Adipocyte (in vitro differentiated cells): ENCODE measurements at regions not wholly inside any gene's neighbourhood (a gene's known extent, or its start where the extent isn't known, plus 50 kb on each side); places are given as distances from the start of the nearest gene placed in this dataset.
"Not testable (repeated sequence)": the region's sequence is repeated elsewhere in the genome, so short reads cannot be mapped to it uniquely, and the experiment has no call there.

ENCODE experiments used
- DNase-seq: peaks from one replicate; pipeline ENCODE4 v3.0.0-alpha.2; 2015; ENCODE audit warnings: low read depth
- H3K27me3 ChIP-seq: replicated peaks from 2 replicates; pipeline ENCODE4 v1.7.0; 2013; ENCODE audit warnings: mild to moderate bottlenecking, low read length, moderate library complexity; ENCODE audit not compliant: control insufficient read depth, insufficient read depth
- H3K36me3 ChIP-seq: 2 replicates; pipeline ENCODE4 v1.7.0; 2013; ENCODE audit warnings: low read length, mild to moderate bottlenecking, moderate library complexity; ENCODE audit not compliant: control insufficient read depth, insufficient read depth, severe bottlenecking
- H3K4me1 ChIP-seq: 2 replicates; pipeline ENCODE4 v1.7.0; 2013; ENCODE audit warnings: mild to moderate bottlenecking, low read length, moderate library complexity; ENCODE audit not compliant: control insufficient read depth, insufficient read depth
- H3K4me3 ChIP-seq: 2 replicates; pipeline ENCODE4 v1.7.0; 2013; ENCODE audit warnings: mild to moderate bottlenecking, low read length, moderate library complexity
- H3K9ac ChIP-seq: 2 replicates; pipeline ENCODE4 v1.7.0; 2013; ENCODE audit warnings: mild to moderate bottlenecking, low read length, moderate library complexity
- H3K9me3 ChIP-seq: 2 replicates; pipeline ENCODE4 v1.7.0; 2013; ENCODE audit warnings: mild to moderate bottlenecking, low read length, moderate library complexity; ENCODE audit not compliant: control insufficient read depth

GRCh38 chr1:147103416-147104155 lies 68.7 kb downstream of the PRKAB2 start:
- not testable (repeated sequence) for H3K4me1 ChIP-seq, H3K36me3 ChIP-seq, H3K9ac ChIP-seq, H3K4me3 ChIP-seq, DNase-seq, H3K9me3 ChIP-seq
- H3K27me3 ChIP-seq, result peaks cover 19% of the 10 kb centered on the region

- DNase-seq, result no peak
- H3K27me3 ChIP-seq, result peaks cover 9% of the 10 kb centered on the region
- H3K9ac ChIP-seq, result no peak overlapping the region
- no peaks in the 10 kb centered on the region for H3K4me1 ChIP-seq
- no peaks in the 10 kb centered on the region for H3K9me3 ChIP-seq
- no peaks in the 10 kb centered on the region for H3K36me3 ChIP-seq
- no peak overlapping the region for H3K4me3 ChIP-seq
These were observed 73.1 kb downstream of the PRKAB2 start for GRCh38 chr1:147099192-147099591.

DNA sequence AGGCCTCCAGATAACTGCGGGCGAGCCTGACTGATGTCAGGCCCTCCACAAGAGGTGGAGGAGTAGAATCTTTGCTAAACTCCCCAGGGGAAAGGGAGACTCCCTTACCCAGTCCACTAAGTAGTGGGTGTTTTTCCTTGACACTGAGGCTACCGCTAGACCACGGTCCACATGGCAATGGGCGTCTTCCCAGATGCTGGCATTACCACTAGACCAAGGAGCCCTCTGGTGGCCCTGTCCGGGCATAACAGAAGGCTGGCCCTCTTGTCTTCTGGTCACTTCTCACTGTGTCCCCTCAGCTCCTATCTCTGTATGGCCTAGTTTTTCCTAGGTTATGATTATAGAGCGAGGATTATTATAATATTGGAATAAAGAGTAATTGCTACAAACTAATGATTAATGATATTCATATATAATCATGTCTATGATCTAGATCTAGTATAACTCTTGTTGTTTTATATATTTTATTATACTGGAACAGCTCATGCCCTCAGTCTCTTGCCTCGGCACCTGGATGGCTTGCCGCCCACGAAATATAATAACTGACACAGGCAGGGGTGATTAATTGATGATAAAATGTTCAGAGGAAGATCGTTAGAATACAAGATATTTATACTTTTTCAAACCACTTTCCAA lies 73.8 kb downstream of the PRKAB2 start:
- not testable (repeated sequence) for H3K9ac ChIP-seq, H3K36me3 ChIP-seq, H3K4me1 ChIP-seq, H3K4me3 ChIP-seq, H3K27me3 ChIP-seq, H3K9me3 ChIP-seq
- peak; percentile 21 for DNase-seq

- DNase-seq, result no peak
- H3K4me1 ChIP-seq, result no peaks in the 10 kb centered on the region
- no peaks in the 10 kb centered on the region for H3K36me3 ChIP-seq
- peaks cover 10% of the 10 kb centered on the region for H3K27me3 ChIP-seq
- no peak overlapping the region for H3K4me3 ChIP-seq
- no peaks in the 10 kb centered on the region for H3K9me3 ChIP-seq
- no peak overlapping the region for H3K9ac ChIP-seq
These were observed 76.6 kb downstream of the PRKAB2 start for GRCh38 chr1:147095691-147096090.

DNA sequence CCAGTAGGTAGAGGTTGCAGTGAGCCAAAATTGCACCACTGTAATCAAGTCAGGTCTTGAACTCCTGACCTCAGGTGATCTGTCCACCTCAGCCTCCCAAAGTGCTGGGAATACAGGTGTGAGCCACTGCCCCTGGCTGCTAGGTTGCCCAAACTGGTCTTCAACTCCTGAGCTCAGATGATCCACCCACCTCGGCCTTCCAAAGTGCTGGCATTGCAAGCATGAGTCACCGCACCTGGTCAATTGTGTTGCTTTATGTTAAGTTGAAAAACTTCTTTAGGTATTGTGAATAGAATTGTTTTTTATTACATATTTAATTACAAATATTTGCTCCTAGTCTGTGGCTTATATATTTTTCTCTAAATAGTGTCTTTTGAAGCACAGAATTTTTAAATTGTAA lies 80.5 kb downstream of the PRKAB2 start:
- H3K4me3 ChIP-seq, result no peak overlapping the region
- H3K4me1 ChIP-seq, result no peaks in the 10 kb centered on the region
- no peaks in the 10 kb centered on the region for H3K36me3 ChIP-seq
- H3K9me3 ChIP-seq, result peaks cover 16% of the 10 kb centered on the region
- no peak overlapping the region for H3K9ac ChIP-seq
- H3K27me3 ChIP-seq, result peaks cover 12% of the 10 kb centered on the region
- DNase-seq, result no peak

GRCh38 chr1:147089457-147089856 lies 82.8 kb downstream of the PRKAB2 start:
- Histone ChIP-seq H3K9me3 (peaks cover 16% of the 10 kb centered on the region), H3K4me1 (peaks cover 3% of the 10 kb centered on the region), H3K9ac (no peak overlapping the region), H3K36me3 (no peaks in the 10 kb centered on the region), H3K27me3 (peaks cover 9% of the 10 kb centered on the region), H3K4me3 (no peak overlapping the region)
- no peak for DNase-seq

- Histone ChIP-seq H3K27me3 (peaks cover 14% of the 10 kb centered on the region), H3K9me3 (peaks cover 16% of the 10 kb centered on the region), H3K4me1 (peaks cover 6% of the 10 kb centered on the region), H3K4me3 (no peak overlapping the region), H3K36me3 (no peaks in the 10 kb centered on the region), H3K9ac (no peak overlapping the region)
- DNase-seq, result no peak
These were observed 86.1 kb downstream of the PRKAB2 start for GRCh38 chr1:147086129-147086528.

GRCh38 chr1:147084273-147085096 lies 87.8 kb downstream of the PRKAB2 start:
- peak; percentile 83 for DNase-seq
- H3K27me3 ChIP-seq, result peaks cover 28% of the 10 kb centered on the region

GRCh38 chr1:147083919-147084272 lies 88.4 kb downstream of the PRKAB2 start:
- no peak for DNase-seq
- peak overlapping the region; percentile 86 for H3K4me3 ChIP-seq
- no peaks in the 10 kb centered on the region for H3K36me3 ChIP-seq
- H3K4me1 ChIP-seq, result peaks cover 13% of the 10 kb centered on the region
- peak overlapping the region; percentile 95 for H3K9ac ChIP-seq
- H3K9me3 ChIP-seq, result peaks cover 13% of the 10 kb centered on the region
- H3K27me3 ChIP-seq, result peaks cover 34% of the 10 kb centered on the region

More at GRCh38 chr1:147084273-147085096, 87.8 kb downstream of the PRKAB2 start:
- Histone ChIP-seq H3K9ac (peak overlapping the region; percentile 95), H3K4me1 (peaks cover 12% of the 10 kb centered on the region), H3K9me3 (peaks cover 13% of the 10 kb centered on the region), H3K36me3 (no peaks in the 10 kb centered on the region), H3K4me3 (peak overlapping the region; percentile 86)

- no peaks in the 10 kb centered on the region for H3K36me3 ChIP-seq
- no peaks in the 10 kb centered on the region for H3K9me3 ChIP-seq
- H3K9ac ChIP-seq, result no peak overlapping the region
- no peak overlapping the region for H3K4me3 ChIP-seq
- H3K4me1 ChIP-seq, result peaks cover 17% of the 10 kb centered on the region
- no peak for DNase-seq
- peaks cover 63% of the 10 kb centered on the region for H3K27me3 ChIP-seq
These were observed 91.4 kb downstream of the PRKAB2 start for GRCh38 chr1:147080671-147081394.
